ENCODE measurements at regions not wholly inside any gene's neighbourhood (a gene's known extent, or its start where the extent isn't known, plus 50 kb on each side); places are given as distances from the start of the nearest gene placed in this dataset.
"Not testable (repeated sequence)": the region's sequence is repeated elsewhere in the genome, so short reads cannot be mapped to it uniquely, and the experiment has no call there.

GRCh38 chr16:52785653-52786052 is 238.7 kb upstream of the TOX3 start:
- no peak for DNase-seq

GRCh38 chr16:52783616-52784015 is 236.7 kb upstream of the TOX3 start:
- DNase-seq: no peak

GRCh38 chr16:52781005-52781630 is 234.2 kb upstream of the TOX3 start:
- DNase-seq: no peak

GRCh38 chr16:52773026-52773425 is 226.1 kb upstream of the TOX3 start:
- DNase-seq: no peak

DNA sequence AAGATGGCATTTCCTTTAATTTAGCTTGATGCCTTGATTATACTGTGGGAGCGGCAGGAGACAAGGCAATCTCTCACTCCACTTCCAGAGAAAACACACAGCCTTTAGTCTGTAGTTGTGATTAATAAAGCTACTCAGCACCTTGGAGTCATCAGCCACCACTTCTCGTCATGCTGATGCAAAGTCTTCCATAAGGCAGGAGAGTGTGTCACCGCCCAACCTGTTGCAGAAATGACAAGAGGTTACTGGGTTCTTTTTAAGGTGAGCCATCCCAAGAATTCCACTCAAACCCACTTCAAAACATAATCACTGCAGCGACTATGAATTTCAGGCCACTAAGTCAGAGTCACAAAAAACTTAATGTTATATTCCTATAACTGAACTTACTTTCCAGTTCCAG is 223.9 kb upstream of the TOX3 start:
- DNase-seq: no peak

DNA sequence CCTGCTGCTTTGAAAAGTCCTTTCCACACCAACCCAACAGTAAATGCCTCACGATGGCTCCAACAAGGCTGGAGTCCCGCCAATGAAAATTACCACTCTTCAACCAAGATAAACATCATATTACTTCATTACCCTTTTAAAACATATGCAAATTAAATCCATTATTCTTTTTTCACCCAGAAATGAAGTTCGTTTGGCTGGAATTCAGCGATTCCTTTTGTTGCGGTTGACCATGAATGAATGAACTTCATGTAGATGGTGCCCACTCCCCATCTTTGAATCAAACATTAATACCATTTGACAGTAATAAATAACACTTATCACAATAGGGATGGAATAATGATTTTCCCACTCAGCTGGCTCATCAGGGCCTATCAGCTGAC is 211.5 kb upstream of the TOX3 start:
- DNase-seq: no peak

DNA sequence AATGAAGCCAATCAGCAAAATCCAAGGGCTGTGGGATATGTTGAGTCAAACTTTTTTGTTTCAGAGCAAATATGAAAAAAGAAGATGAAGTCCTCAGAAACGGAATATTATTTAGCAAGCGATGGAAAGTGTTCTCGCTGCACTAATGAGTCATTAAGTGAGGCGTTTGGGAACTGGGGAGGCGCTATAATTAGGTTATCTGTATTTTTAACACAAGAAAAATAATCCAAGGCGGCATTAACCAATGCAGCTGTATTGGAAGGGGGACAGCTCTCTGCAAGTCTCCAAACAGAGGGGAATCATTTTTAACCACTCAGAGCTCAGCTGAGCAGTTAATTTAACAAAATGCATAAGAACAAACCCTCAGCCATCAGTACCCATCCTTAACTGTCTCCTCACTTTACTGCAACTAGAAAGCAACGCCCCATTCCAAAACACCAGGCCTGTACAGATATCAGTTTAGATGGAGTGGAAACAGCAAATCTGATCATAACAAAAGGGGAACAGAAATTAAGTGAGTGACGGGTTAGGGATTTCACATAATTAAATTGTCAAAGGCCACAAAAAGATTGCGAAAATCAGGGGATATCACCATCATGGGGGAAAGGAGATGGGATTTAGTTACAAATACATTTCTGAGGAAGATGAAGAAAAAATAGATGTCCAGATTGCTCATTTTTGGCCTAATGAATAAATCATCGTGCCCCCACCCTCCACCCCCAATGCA is 211.0 kb upstream of the TOX3 start:
- no peak for DNase-seq

DNA sequence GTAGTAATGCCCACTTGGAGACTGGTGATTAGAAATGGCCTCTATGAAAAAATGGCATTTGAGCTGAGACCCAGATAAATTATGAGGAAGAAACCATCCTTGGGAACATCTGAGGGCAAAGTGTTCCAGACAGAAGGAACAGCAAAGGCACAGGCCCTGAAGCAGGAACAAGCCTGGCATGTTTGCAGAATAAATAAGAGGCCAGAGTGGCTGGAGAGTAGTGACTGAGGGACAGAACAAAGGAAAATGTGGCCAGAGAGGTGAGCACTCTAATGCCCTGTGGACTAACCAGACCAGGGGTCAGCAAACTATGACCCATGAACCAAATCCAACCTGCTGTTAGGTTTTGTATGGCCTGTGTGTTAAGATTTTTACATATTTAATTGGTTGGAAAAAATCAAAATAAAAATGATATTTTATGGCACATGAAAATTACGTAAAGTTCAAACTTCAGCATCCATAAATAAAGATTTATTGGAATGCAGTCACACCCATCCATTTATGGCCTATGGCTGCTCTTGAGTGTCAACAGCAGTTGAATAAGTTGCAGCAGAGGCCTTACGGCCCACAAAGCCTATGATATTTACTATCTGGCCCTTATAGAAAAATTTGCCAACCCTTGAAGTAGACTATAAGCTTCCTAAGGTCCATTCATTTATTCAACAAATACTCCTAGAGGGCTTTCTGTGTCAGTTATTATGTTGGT is 210.0 kb upstream of the TOX3 start:
- no peak for DNase-seq

DNA sequence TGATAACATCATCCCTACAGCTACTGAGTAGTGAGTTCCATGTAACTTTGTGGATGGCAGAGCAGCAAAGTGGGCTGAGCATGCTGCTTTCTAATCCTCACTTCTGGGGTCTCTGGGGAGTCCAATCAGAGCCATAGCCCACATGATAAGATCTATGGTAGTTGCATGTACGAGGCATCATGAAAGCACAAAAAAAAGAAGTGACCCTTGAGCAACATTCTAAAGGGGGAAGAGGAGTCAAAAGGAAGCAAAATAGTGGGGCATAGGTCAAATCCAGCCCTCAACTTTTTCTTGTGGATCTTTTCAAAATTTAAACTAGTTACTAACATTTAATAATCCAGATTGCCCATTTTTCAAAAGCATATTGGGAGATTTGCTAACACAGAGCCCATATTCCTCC is 208.5 kb upstream of the TOX3 start:
- DNase-seq: no peak

DNA sequence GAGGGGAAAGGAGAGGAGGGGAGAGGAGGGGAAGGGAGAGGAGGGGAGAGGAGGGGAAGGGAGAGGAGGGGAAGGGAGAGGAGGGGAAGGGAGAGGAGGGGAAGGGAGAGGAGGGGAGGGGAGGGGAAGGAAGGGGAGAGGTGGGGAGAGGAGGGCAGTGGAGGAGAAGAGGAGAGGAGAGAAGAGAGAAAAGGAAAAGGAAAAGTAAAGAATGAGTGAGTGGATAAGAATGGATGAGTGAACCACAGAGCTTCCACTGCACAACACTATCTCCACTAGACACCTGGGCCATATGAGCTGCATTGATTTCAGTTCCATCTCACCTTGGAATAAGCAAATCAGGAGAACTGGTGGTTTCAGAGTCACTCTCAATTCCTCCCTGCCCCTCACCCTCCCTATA is 204.1 kb upstream of the TOX3 start:
- DNase-seq: no peak

DNA sequence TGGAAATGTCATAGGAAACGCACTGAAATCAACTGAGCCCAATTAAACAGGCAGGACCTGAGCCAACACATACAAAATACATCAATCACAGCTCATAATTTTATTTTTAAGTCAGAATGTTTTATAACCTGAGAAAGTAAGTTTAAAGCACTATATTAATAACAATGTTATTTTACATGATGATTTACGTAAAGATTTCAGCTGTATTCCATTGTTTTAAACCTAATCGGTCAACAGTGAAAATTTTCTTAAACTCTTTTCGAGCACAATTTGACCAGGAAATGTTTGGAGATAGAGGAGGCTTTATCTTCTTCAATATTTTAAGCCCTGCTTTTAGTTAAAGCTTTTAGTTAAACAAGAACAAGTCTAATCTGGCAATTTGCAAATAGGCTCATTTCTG is 201.8 kb upstream of the TOX3 start:
- DNase-seq: no peak

DNA sequence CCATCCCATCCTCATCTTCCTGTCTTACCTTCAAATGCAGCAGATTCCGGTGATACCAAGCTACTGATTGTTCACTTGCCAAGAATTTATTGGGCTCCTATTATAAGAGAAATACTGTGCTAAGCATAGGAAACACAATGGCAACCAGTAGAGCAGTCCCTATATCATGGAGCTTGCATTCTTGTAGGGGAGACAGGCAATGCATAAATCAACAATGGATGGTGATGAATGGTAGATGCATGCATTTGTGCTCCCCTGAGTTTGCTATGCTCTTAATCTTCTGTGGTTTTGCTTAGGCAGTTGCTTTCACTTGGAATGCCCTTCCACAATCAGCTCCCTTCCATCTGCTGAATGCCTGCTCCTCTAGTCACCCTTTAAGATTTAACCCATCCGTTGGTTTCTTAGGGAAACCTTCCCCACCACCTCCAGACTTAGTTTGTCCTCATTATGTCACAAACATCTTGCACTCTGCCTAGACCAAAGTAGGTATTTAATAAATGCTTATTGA is 200.2 kb upstream of the TOX3 start:
- DNase-seq: no peak

GRCh38 chr16:52743707-52744106 is 196.8 kb upstream of the TOX3 start:
- no peak for DNase-seq

DNA sequence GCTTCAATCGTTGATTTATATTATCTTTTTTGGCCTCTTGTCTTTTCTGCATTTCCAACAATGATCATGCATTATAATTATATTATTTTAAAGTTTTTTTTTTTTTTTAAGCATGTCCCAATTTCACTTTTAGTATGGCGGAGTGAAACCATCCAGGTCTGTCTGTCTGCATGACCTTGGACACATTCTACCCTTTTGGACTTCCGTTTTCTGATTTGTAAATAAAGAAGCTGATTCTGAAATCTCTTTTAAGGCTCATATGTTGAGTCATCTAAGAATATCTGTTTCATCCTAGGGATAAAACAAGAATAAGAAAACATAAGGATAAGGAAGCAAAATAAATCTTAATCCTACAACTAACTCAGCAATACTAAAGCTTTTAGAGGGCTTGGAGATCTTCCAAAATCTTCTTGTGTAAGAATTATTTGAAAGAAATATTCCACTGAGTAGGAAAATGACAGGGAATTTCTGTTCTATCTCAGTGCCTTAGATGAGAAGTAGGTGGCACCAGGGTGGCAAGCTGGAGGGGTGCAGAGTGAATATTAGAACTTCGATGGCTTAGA is 195.7 kb upstream of the TOX3 start:
- DNase-seq: no peak

DNA sequence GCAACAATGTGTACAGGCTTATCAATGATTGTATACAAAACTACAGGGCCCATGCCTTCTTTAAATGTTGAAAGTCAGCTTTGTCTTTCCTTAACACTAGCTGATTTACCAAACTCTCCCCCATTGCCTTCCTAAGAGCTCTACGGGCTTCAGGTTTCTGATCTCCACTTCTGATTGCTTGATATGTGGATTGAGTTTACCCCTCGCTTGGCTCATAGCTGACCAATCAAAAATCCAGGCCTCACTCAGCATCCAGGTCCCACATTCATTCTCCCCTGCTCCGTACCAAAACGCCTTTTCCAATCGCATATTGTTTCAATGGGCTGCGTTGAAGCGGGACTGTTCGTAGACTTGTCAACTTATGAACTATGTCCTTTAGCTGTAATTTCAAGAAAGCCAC is 195.1 kb upstream of the TOX3 start:
- no peak for DNase-seq

- DNase-seq: no peak
These were observed 194.4 kb upstream of the TOX3 start for GRCh38 chr16:52741351-52741750.

DNA sequence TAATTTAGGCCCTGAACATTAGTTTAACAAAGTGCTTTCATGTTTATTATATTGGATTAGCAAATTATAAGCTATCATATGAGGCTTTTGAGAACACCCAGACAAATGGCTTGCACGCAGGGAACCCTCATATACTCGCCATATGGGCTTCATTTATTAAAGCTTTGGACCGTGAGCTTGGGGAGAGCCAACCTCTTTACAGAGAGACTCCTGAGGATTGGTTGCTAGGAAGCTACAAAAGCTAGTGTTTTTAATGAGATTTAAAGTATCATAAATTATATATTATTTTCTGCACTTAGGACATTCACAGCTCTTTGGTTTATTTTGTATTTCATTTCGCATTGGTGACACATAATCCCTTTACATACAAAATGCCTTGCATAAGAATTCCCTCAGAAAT is 193.8 kb upstream of the TOX3 start:
- no peak for DNase-seq

- DNase-seq: no peak
These were observed 193.4 kb upstream of the TOX3 start for GRCh38 chr16:52740333-52740732.

- not testable (repeated sequence) for DNase-seq
These were observed 192.0 kb upstream of the TOX3 start for GRCh38 chr16:52738992-52739391.

DNA sequence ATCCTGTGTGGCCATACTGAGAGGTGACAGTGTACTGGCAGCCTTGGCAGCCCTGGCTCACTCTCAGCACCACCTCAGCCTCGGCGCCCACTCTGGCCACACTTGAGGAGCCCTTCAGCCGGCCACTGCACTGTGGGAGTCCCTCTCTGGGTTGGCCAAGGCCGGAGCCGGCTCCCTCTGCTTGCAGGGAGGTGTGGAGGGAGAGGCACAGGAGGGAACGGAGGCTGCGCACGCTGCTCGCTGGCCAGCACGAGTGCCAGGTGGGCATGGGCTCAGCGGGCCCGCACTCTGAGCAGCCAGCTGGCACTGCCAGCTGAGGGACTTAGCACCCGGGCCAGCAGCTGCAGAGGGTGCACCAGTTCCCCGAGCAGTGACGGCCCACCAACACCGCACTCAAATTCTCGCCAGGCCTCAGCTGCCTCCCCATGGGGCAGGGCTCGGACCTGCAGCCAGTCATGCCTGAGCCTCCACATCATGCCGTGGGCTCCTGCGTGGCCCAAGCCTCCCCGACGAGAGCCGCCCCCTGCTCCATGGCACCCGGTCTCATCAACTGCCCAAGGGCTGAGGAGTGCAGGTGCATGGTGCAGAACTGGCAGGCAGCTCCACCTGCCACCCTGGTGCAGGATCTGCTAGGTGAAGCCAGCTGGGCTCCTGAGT is 184.4 kb upstream of the TOX3 start:
- DNase-seq: no peak

GRCh38 chr16:52729731-52730130 is 182.8 kb upstream of the TOX3 start:
- no peak for DNase-seq

DNA sequence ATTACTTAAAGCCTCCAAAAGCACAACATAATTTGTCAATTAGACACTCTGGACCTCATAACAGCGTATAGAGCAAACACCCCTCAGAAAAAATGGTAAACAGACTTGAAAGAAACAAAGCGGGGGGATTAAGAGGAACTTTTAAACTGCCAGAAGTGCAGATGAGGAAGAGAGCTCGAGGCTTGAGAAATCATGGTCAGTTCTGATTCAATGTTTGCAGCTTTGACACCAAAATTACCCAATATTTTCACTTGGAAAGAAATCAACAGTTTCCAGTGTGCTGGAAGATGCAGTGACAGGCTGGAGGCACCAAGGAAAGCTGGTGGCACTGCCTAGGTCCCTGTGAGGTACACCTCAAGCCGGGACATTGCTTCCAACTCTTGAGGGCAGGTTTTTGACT is 180.9 kb upstream of the TOX3 start:
- no peak for DNase-seq

DNA sequence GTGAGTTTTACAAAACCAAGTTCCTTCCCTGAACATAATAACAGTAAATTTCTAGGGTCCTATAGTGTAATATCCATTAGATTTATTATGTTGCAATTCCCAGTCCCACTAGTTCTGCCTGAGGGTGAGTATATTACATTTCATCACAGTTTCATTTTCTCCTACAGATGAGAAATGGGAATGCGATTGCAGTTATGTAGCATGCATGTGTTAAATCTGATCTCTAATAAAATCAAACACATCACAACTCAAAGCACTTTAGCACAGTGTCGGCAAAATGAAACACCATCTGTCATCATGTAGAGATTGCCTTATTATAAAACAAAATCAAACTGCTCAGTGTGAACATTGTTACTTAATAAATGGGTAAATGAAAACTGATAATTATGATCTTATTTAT is 180.5 kb upstream of the TOX3 start:
- no peak for DNase-seq
